ENCODE measurements at regions not wholly inside any gene's neighbourhood (a gene's known extent, or its start where the extent isn't known, plus 50 kb on each side); places are given as distances from the start of the nearest gene placed in this dataset.

GRCh38 chr7:57328457-57328856 lies 121.5 kb upstream of the ZNF716 start:
- no peaks in the 10 kb centered on the region for H3K27me3 ChIP-seq (ENCODE audit: control insufficient read depth, insufficient read depth, low read length)
- TF ChIP-seq CTCF (IDR thresholded peaks at IDR 0.05; ENCODE audit: insufficient read depth, low read length, severe bottlenecking): no peak
- DNase-seq (ENCODE audit: low read depth) (no peak), FAIRE-seq (no peak)
- no peak overlapping the region for H3K4me3 ChIP-seq (ENCODE audit: low read depth, low read length)
- no peaks in the 10 kb centered on the region for H3K36me3 ChIP-seq (ENCODE audit: control insufficient read depth, insufficient read depth, low read length)

GRCh38 chr7:57328963-57329362 lies 121.0 kb upstream of the ZNF716 start:
- Histone ChIP-seq H3K27me3 (ENCODE audit: control insufficient read depth, insufficient read depth, low read length) (no peaks in the 10 kb centered on the region), H3K36me3 (ENCODE audit: control insufficient read depth, insufficient read depth, low read length) (no peaks in the 10 kb centered on the region), H3K4me3 (ENCODE audit: low read depth, low read length) (no peak overlapping the region)
- no peak for TF ChIP-seq CTCF (IDR thresholded peaks at IDR 0.05; ENCODE audit: insufficient read depth, low read length, severe bottlenecking)
- DNase-seq (ENCODE audit: low read depth) (no peak), FAIRE-seq (no peak)

- no peak for TF ChIP-seq CTCF (IDR thresholded peaks at IDR 0.05; ENCODE audit: insufficient read depth, low read length, severe bottlenecking)
- Histone ChIP-seq H3K36me3 (ENCODE audit: control insufficient read depth, insufficient read depth, low read length) (no peaks in the 10 kb centered on the region), H3K4me3 (ENCODE audit: low read depth, low read length) (no peak overlapping the region), H3K27me3 (ENCODE audit: control insufficient read depth, insufficient read depth, low read length) (no peaks in the 10 kb centered on the region)
- no peak for FAIRE-seq
- DNase-seq (ENCODE audit: low read depth): no peak
These were observed 110.6 kb upstream of the ZNF716 start for GRCh38 chr7:57339198-57339944.

- DNase-seq (ENCODE audit: low read depth) (no peak), FAIRE-seq (no peak)
- TF ChIP-seq CTCF (IDR thresholded peaks at IDR 0.05; ENCODE audit: insufficient read depth, low read length, severe bottlenecking): no peak
- Histone ChIP-seq H3K27me3 (ENCODE audit: control insufficient read depth, insufficient read depth, low read length) (no peaks in the 10 kb centered on the region), H3K36me3 (ENCODE audit: control insufficient read depth, insufficient read depth, low read length) (no peaks in the 10 kb centered on the region), H3K4me3 (ENCODE audit: low read depth, low read length) (no peak overlapping the region)
These were observed 107.0 kb upstream of the ZNF716 start for GRCh38 chr7:57342954-57343353.

- DNase-seq (ENCODE audit: low read depth) (no peak), FAIRE-seq (no peak)
- no peak for TF ChIP-seq CTCF (IDR thresholded peaks at IDR 0.05; ENCODE audit: insufficient read depth, low read length, severe bottlenecking)
- Histone ChIP-seq H3K4me3 (ENCODE audit: low read depth, low read length) (no peak overlapping the region), H3K27me3 (ENCODE audit: control insufficient read depth, insufficient read depth, low read length) (no peaks in the 10 kb centered on the region), H3K36me3 (ENCODE audit: control insufficient read depth, insufficient read depth, low read length) (no peaks in the 10 kb centered on the region)
These were observed 105.9 kb upstream of the ZNF716 start for GRCh38 chr7:57343901-57344622.

Measured in bronchial epithelial cell (primary cell).